ENCODE measurements at regions not wholly inside any gene's neighbourhood (a gene's known extent, or its start where the extent isn't known, plus 50 kb on each side); places are given as distances from the start of the nearest gene placed in this dataset.

- TF ChIP-seq CTCF (IDR thresholded peaks at IDR 0.05) (no peak), POLR2A (IDR thresholded peaks at IDR 0.05) (no peak)
Measured at GRCh38 chr7:36023033-36023560, 130.0 kb upstream of the EEPD1 start.

All from Peyer's patch (tissue), 4 donors.